Heart left ventricle (tissue), 16 donors: ENCODE measurements at regions not wholly inside any gene's neighbourhood (a gene's known extent, or its start where the extent isn't known, plus 50 kb on each side); places are given as distances from the start of the nearest gene placed in this dataset.
"Not testable (repeated sequence)": the region's sequence is repeated elsewhere in the genome, so short reads cannot be mapped to it uniquely, and the experiment has no call there.

ENCODE experiments used
- ATAC-seq, 4 donors: fragments of 200-7000 bp; cut with Tn5 transposase; one replicate each; pipeline ENCODE4 v1.9.1; 2020 to 2022; ENCODE audit warnings: moderate library complexity in 4 of 4, mild to moderate bottlenecking in 3 of 4, moderate number of reproducible peaks in 1 of 4
- DNase-seq, 5 donors: peaks; one replicate each; pipeline ENCODE4 v3.0.0-alpha.2; 2020
- H3K27ac ChIP-seq, 12 donors: fragments of 200-600 bp; sonication (generic) in 4 of 12; one replicate each; pipeline versions ENCODE4 v1.5.0 to v1.8.0; 2016 to 2022; ENCODE audit warnings: mild to moderate bottlenecking in 2 of 12
- H3K27me3 ChIP-seq, 9 donors: fragments of 200-600 bp; sonication (generic) in 2 of 9; one replicate each; pipeline versions ENCODE4 v1.5.1 to v1.8.0; 2016 to 2022; ENCODE audit warnings: mild to moderate bottlenecking in 3 of 9
- H3K36me3 ChIP-seq, 9 donors: fragments of 200-600 bp; sonication (generic) in 2 of 9; one replicate each; pipeline versions ENCODE4 v1.5.0 to v1.8.0; 2018 to 2022; ENCODE audit warnings: mild to moderate bottlenecking in 2 of 9
- H3K4me1 ChIP-seq, 12 donors: fragments of 200-600 bp; sonication (generic) in 4 of 12; one replicate each; pipeline versions ENCODE4 v1.5.0 to v1.8.0; 2016 to 2022; ENCODE audit warnings: mild to moderate bottlenecking in 3 of 12
- H3K4me3 ChIP-seq, 12 donors: fragments of 200-600 bp; sonication (generic) in 4 of 12; one replicate each; pipeline versions ENCODE4 v1.5.0 to v1.8.0; 2017 to 2022; ENCODE audit warnings: mild to moderate bottlenecking in 9 of 12, moderate library complexity in 4 of 12
- H3K9me3 ChIP-seq, 12 donors: fragments of 200-600 bp; sonication (generic) in 4 of 12; one replicate each; pipeline versions ENCODE4 v1.5.0 to v1.8.0; 2016 to 2022; ENCODE audit warnings: mild to moderate bottlenecking in 1 of 12
- POLR2A ChIP-seq, 2 donors: fragments of 450-650 bp; IDR thresholded peaks; one replicate each; pipeline ENCODE4 v1.6.1; 2017; ENCODE audit warnings: antibody characterized with exemption in 2 of 2, mild to moderate bottlenecking in 2 of 2, moderate library complexity in 2 of 2
- WGBS, 4 donors: extraction: QIAGEN DNeasy Blood & Tissue Kit in 2 of 4; methylation state at CpG; one replicate each; pipeline versions ENCODE4 v1.1.5 to v1.1.7; 2013 to 2018; 5-methylcytosine and 5-hydroxymethylcytosine counted together
- intact Hi-C, 10 donors: fragments of 100-400 bp; cut with DNase I; formaldehyde crosslinking; loops; one replicate each; pipeline versions ENCODE4 v1.11.1 to v1.14.2; 2022
- TF ChIP-seq, protein P1 (sequence below), 12 donors: fragments of 200-600 bp; sonication (generic) in 4 of 12; IDR thresholded peaks; one replicate each; pipeline versions ENCODE4 v1.5.0 to v1.8.0; 2018 to 2022; ENCODE audit warnings: antibody characterized with exemption in 12 of 12, mild to moderate bottlenecking in 5 of 12
- donor health status: ischemic (EF 13 %, LVEDD 7.1; RV severe dilation, severe dysfunction).
- donor health status: healthy with polysubstance abuse.
- donor health status: DM: no; HTN: yes; CAD: no.
- donor health status: DM: no; HTN: no; CAD: no.
- donor health status: ischemic (EF 25% LVEDD 6.9; RV normal size, moderate dysfunction).
- donor health status: ischemic (EF 25% LVEDD 5.7; RV mildly dilated, moderate dysfunction).
- donor health status: healthy.
- donor health status: DM: yes; HTN: yes; CAD: no.
- donor health status: ischemic (EF 35%, LVEDD 5.7; RV mildly dilated, moderate dysfunction).
- donor health status: nonischemic (EF 11% LVEDD 7.7; RV severe dilation, severe dysfunction).
- donor health status: DM: yes; HTN: yes; CAD: no.
- donor health status: PGD.
- donor health status: ischemic (EF 29% LVEDD 5.4; RV normal size, mild dysfunction).
- donor health status: nonischemic (EF 23%, LVEDD 6.1; RV moderate dilation, normal function).

- H3K4me3 ChIP-seq: no peak overlapping the region
Observed at GRCh38 chr11:98766903-98767302, 253.8 kb upstream of the CNTN5 start.

DNA sequence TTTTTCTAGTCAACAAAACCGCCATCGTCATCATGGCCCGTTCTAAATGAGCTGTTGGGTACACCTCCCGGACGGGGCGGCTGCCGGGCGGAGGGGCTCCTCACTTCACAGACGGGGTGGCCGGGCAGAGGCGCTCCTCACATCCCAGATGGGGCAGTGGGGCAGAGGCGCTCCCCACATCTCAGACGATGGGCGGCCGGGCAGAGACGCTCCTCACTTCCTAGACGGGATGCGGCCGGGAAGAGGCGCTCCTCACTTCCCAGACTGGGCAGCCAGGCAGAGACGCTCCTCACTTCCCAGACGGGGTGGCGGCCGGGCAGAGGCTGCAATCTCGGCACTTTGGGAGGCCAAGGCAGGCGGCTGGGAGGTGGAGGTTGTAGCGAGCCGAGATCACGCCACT, 250.7 kb upstream of the CNTN5 start:
- WGBS, 4 donors: 87 to 100% (median 90%) methylated on average over 5 to 24 of the region's 29 CpGs
- not testable (repeated sequence) for DNase-seq

More at GRCh38 chr11:98766903-98767302, 253.8 kb upstream of the CNTN5 start:
- DNase-seq (no peak), ATAC-seq (no peak)
- H3K4me1 ChIP-seq: no peaks in the 10 kb centered on the region
- H3K27me3 ChIP-seq: no peaks in the 10 kb centered on the region
- intact Hi-C loops: no loop called here
- H3K9me3 ChIP-seq: peaks cover 0 to 33% (median 0%) of the 10 kb centered on the region in 12 donors
- no peak for TF ChIP-seq POLR2A (IDR thresholded peaks at IDR 0.05)
- TF ChIP-seq, protein P1, sequence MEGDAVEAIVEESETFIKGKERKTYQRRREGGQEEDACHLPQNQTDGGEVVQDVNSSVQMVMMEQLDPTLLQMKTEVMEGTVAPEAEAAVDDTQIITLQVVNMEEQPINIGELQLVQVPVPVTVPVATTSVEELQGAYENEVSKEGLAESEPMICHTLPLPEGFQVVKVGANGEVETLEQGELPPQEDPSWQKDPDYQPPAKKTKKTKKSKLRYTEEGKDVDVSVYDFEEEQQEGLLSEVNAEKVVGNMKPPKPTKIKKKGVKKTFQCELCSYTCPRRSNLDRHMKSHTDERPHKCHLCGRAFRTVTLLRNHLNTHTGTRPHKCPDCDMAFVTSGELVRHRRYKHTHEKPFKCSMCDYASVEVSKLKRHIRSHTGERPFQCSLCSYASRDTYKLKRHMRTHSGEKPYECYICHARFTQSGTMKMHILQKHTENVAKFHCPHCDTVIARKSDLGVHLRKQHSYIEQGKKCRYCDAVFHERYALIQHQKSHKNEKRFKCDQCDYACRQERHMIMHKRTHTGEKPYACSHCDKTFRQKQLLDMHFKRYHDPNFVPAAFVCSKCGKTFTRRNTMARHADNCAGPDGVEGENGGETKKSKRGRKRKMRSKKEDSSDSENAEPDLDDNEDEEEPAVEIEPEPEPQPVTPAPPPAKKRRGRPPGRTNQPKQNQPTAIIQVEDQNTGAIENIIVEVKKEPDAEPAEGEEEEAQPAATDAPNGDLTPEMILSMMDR (IDR thresholded peaks at IDR 0.05): no peak
- WGBS, 4 donors: 68 to 86% (median 74%) methylated on average over 2 of the region's 2 CpGs
- H3K27ac ChIP-seq: no peak overlapping the region
- no peaks in the 10 kb centered on the region for H3K36me3 ChIP-seq

GRCh38 chr11:98771791-98772190, 249.0 kb upstream of the CNTN5 start:
- no peaks in the 10 kb centered on the region for H3K27me3 ChIP-seq
- 67 to 76% (median 70%) methylated on average over 4 of the region's 4 CpGs for WGBS, 4 donors
- ATAC-seq (no peak), DNase-seq (no peak)
- no peak overlapping the region for H3K4me3 ChIP-seq
- H3K9me3 ChIP-seq: peaks cover 0 to 23% (median 0%) of the 10 kb centered on the region in 12 donors
- intact Hi-C loops: no loop called here
- H3K36me3 ChIP-seq: no peaks in the 10 kb centered on the region
- TF ChIP-seq, protein P1 (IDR thresholded peaks at IDR 0.05): no peak
- TF ChIP-seq POLR2A (IDR thresholded peaks at IDR 0.05): no peak
- no peaks in the 10 kb centered on the region for H3K4me1 ChIP-seq
- no peak overlapping the region for H3K27ac ChIP-seq

More for the DNA sequence above, 250.7 kb upstream of the CNTN5 start:
- ATAC-seq, H3K36me3 ChIP-seq, H3K4me3 ChIP-seq, H3K27ac ChIP-seq, H3K27me3 ChIP-seq, intact Hi-C loops, H3K4me1 ChIP-seq: not testable (repeated sequence)
- H3K9me3 ChIP-seq: peaks cover 0 to 25% (median 0%) of the 10 kb centered on the region in 12 donors

GRCh38 chr11:98772893-98773292, 247.9 kb upstream of the CNTN5 start:
- H3K4me3 ChIP-seq: no peak overlapping the region
- 51 to 73% (median 66%) methylated on average over 2 of the region's 2 CpGs for WGBS, 4 donors
- intact Hi-C loops: no loop called here

More at GRCh38 chr11:98772893-98773292, 247.9 kb upstream of the CNTN5 start:
- no peaks in the 10 kb centered on the region for H3K4me1 ChIP-seq
- H3K27me3 ChIP-seq: no peaks in the 10 kb centered on the region
- no peak overlapping the region for H3K27ac ChIP-seq
- no peaks in the 10 kb centered on the region for H3K36me3 ChIP-seq
- ATAC-seq (no peak), DNase-seq (no peak)
- peaks cover 0 to 23% (median 0%) of the 10 kb centered on the region in 12 donors for H3K9me3 ChIP-seq
- TF ChIP-seq, protein P1 (IDR thresholded peaks at IDR 0.05): no peak
- no peak for TF ChIP-seq POLR2A (IDR thresholded peaks at IDR 0.05)
